SK-N-SH (cell line): ENCODE measurements at regions not wholly inside any gene's neighbourhood (a gene's known extent, or its start where the extent isn't known, plus 50 kb on each side); places are given as distances from the start of the nearest gene placed in this dataset.

Source experiments
- CTCF ChIA-PET: fragments of 300-600, 350-600 bp; formaldehyde crosslinking; extraction: SDS; loops from one replicate; lab custom pipeline; 2021; lab: Yijun Ruan, JAX
- POLR2A ChIA-PET: fragments of 350-600 bp; sonication (Branson Sonifier 250); formaldehyde crosslinking; extraction: SDS; loops from one replicate; lab custom pipeline; 2020; ENCODE audit warnings: antibody characterized with exemption, inconsistent platforms; lab: Yijun Ruan, JAX
- DNase-seq: peaks from one replicate; pipeline ENCODE4 v3.0.0; 2012
- H2AFZ ChIP-seq: fragments of 200-600 bp; sonication (generic); 2 replicates; pipeline ENCODE4 v1.8.1; 2016; ENCODE audit warnings: antibody characterized with exemption, mild to moderate bottlenecking, low read depth
- H3F3A ChIP-seq: fragments of 200-600 bp; sonication (generic); replicated peaks from 2 replicates; pipeline ENCODE3; 2016; ENCODE audit warnings: antibody characterized with exemption, mild to moderate bottlenecking; ENCODE audit not compliant: insufficient read depth
- H3K27ac ChIP-seq, 2 experiments: fragments of 200-500 bp in 1 of 2; fragments of 200-600 bp in 1 of 2; sonication (Bioruptor generic) in 1 of 2; sonication (generic), shearing (Covaris generic) in 1 of 2; 2 replicates each; pipeline versions ENCODE4 v1.5.1 to v1.6.1; 2014 to 2016; ENCODE audit warnings: low read depth in 2 of 2, inconsistent platforms in 1 of 2, low read length in 1 of 2, mild to moderate bottlenecking in 1 of 2, mixed read lengths in 1 of 2
- H3K27me3 ChIP-seq: fragments of 200-600 bp; sonication (generic), shearing (Covaris generic); 2 replicates; pipeline ENCODE4 v1.6.1; 2016; ENCODE audit warnings: mixed run types; ENCODE audit not compliant: insufficient read depth
- H3K36me3 ChIP-seq, 2 experiments: fragments of 200-500 bp in 1 of 2; fragments of 200-600 bp in 1 of 2; sonication (Bioruptor generic) in 1 of 2; sonication (generic) in 1 of 2; replicated peaks in 1 of 2; 2 replicates each; pipeline versions ENCODE3 to v1.5.1; 2014 to 2016; ENCODE audit warnings: low read length in 1 of 2, mild to moderate bottlenecking in 1 of 2; ENCODE audit not compliant: insufficient read depth in 2 of 2, control insufficient read depth in 1 of 2
- H3K4me1 ChIP-seq, 2 experiments: fragments of 200-500 bp in 1 of 2; fragments of 200-600 bp in 1 of 2; sonication (Bioruptor generic) in 1 of 2; sonication (generic), shearing (Covaris generic) in 1 of 2; 2 replicates each; pipeline versions ENCODE4 v1.5.1 to v1.6.1; 2014 to 2016; ENCODE audit warnings: low read depth in 1 of 2, low read length in 1 of 2, mixed run types in 1 of 2; ENCODE audit not compliant: insufficient read depth in 2 of 2, control insufficient read depth in 1 of 2
- H3K4me2 ChIP-seq: fragments of 200-600 bp; sonication (generic), shearing (Covaris generic); 2 replicates; pipeline ENCODE4 v1.6.1; 2017; ENCODE audit warnings: mixed run types
- H3K4me3 ChIP-seq, 2 experiments: fragments of 200-500 bp in 1 of 2; fragments of 200-600 bp in 1 of 2; sonication (Bioruptor generic) in 1 of 2; sonication (generic), shearing (Covaris generic) in 1 of 2; 2 replicates each; pipeline versions ENCODE4 v1.5.1 to v1.8.1; 2014 to 2016; ENCODE audit warnings: low read depth in 2 of 2, inconsistent platforms in 1 of 2, low read length in 1 of 2, mild to moderate bottlenecking in 1 of 2, mixed read lengths in 1 of 2, moderate library complexity in 1 of 2
- H3K79me2 ChIP-seq: fragments of 200-600 bp; sonication (generic); 2 replicates; pipeline ENCODE4 v1.8.1; 2017; ENCODE audit warnings: mild to moderate bottlenecking; ENCODE audit not compliant: insufficient read depth
- H3K9ac ChIP-seq: fragments of 200-600 bp; sonication (generic); 2 replicates; pipeline ENCODE4 v1.6.1; 2017; ENCODE audit warnings: mixed run types
- H3K9me2 ChIP-seq: fragments of 200-600 bp; sonication (generic); 2 replicates; pipeline ENCODE4 v1.6.1; 2017; ENCODE audit warnings: mixed run types
- H3K9me3 ChIP-seq: fragments of 200-600 bp; sonication (generic); 2 replicates; pipeline ENCODE4 v1.6.1; 2017; ENCODE audit warnings: mixed run types, mild to moderate bottlenecking, moderate library complexity
- H4K20me1 ChIP-seq: fragments of 200-600 bp; sonication (generic); 2 replicates; pipeline ENCODE4 v1.6.1; 2017; ENCODE audit warnings: mild to moderate bottlenecking, mixed run types; ENCODE audit not compliant: insufficient read depth
- CHD2 ChIP-seq: fragments of 150-350 bp; IDR thresholded peaks from 2 replicates; pipeline ENCODE4 v1.6.1; 2018; ENCODE audit warnings: low read length; ENCODE audit not compliant: partially characterized antibody
- CTCF ChIP-seq: fragments of 200-600 bp; sonication (generic); IDR thresholded peaks from 2 replicates; pipeline ENCODE4 v1.6.1; 2017; ENCODE audit warnings: antibody characterized with exemption, mild to moderate bottlenecking, moderate library complexity
- EZH2phosphoT487 ChIP-seq: fragments of 200-600 bp; sonication (generic); IDR thresholded peaks from 2 replicates; pipeline ENCODE4 v1.6.1; 2017; ENCODE audit warnings: low read depth, mixed run types, mild to moderate bottlenecking, antibody characterized with exemption, moderate library complexity, borderline replicate concordance
- FOSL2 ChIP-seq: IDR thresholded peaks from 2 replicates; pipeline ENCODE4 v1.4.0; 2012; ENCODE audit warnings: low read depth, mild to moderate bottlenecking, moderate library complexity, borderline replicate concordance
- FOXJ3 ChIP-seq: sonication (generic); formaldehyde crosslinking; IDR thresholded peaks from 2 replicates; pipeline ENCODE4 v1.5.1; 2020; ENCODE audit warnings: mild to moderate bottlenecking, missing genetic modification reagents
- FOXM1 ChIP-seq: IDR thresholded peaks from 2 replicates; pipeline ENCODE4 v1.4.0; 2012; ENCODE audit warnings: low read depth, mild to moderate bottlenecking
- GABPA ChIP-seq: IDR thresholded peaks from 2 replicates; pipeline ENCODE4 v1.4.0; 2012; ENCODE audit warnings: low read depth, mild to moderate bottlenecking
- JUND ChIP-seq: IDR thresholded peaks from 2 replicates; pipeline ENCODE4 v1.4.0; 2012
- MXI1 ChIP-seq: IDR thresholded peaks from 2 replicates; pipeline ENCODE4 v1.6.1; 2012; ENCODE audit warnings: mild to moderate bottlenecking, low read depth, low read length, improper control_type of control experiment
- NFIC ChIP-seq: IDR thresholded peaks from 2 replicates; pipeline ENCODE4 v1.4.0; 2012; ENCODE audit warnings: borderline replicate concordance
- NRF1 ChIP-seq: IDR thresholded peaks from 2 replicates; pipeline ENCODE4 v1.6.1; 2012; ENCODE audit warnings: low read depth, mild to moderate bottlenecking, low read length
- POLR2AphosphoS5 ChIP-seq: IDR thresholded peaks from 2 replicates; pipeline ENCODE4 v1.6.1; 2012; ENCODE audit warnings: low read depth, low read length
- RAD21 ChIP-seq: IDR thresholded peaks from 2 replicates; pipeline ENCODE4 v1.6.1; 2012; ENCODE audit warnings: mild to moderate bottlenecking, low read length
- TAF1 ChIP-seq: IDR thresholded peaks from 2 replicates; pipeline ENCODE4 v1.6.1; 2012; ENCODE audit warnings: low read depth, mild to moderate bottlenecking, low read length, moderate library complexity, borderline replicate concordance
- TEAD4 ChIP-seq: IDR thresholded peaks from 2 replicates; pipeline ENCODE4 v1.4.0; 2012; ENCODE audit warnings: mild to moderate bottlenecking, borderline replicate concordance; ENCODE audit not compliant: insufficient read depth
- USF1 ChIP-seq: IDR thresholded peaks from 2 replicates; pipeline ENCODE4 v1.4.0; 2012; ENCODE audit warnings: low read depth, borderline replicate concordance
- YY1 ChIP-seq: IDR thresholded peaks from 2 replicates; pipeline ENCODE4 v1.4.0; 2012; ENCODE audit warnings: low read depth, mild to moderate bottlenecking
- WGBS: methylation state at CpG from one replicate; pipeline ENCODE4 v1.1.6; 2017; ENCODE audit warnings: low lambda C conversion rate; 5-methylcytosine and 5-hydroxymethylcytosine counted together
- TF ChIP-seq, protein P1 (sequence below): IDR thresholded peaks from 2 replicates; pipeline ENCODE4 v1.4.0; 2012; ENCODE audit warnings: low read depth
- TF ChIP-seq, protein P2 (sequence below): IDR thresholded peaks from 2 replicates; pipeline ENCODE4; 2012
- TF ChIP-seq, protein P3 (sequence below): fragments of 150-350 bp; IDR thresholded peaks from 2 replicates; pipeline ENCODE4 v1.6.1; 2017; ENCODE audit warnings: antibody characterized with exemption, low read length, low read depth, borderline replicate concordance
- TF ChIP-seq, protein P4 (sequence below): IDR thresholded peaks from 2 replicates; pipeline ENCODE4 v1.4.0; 2012; ENCODE audit warnings: low read depth, borderline replicate concordance

DNA sequence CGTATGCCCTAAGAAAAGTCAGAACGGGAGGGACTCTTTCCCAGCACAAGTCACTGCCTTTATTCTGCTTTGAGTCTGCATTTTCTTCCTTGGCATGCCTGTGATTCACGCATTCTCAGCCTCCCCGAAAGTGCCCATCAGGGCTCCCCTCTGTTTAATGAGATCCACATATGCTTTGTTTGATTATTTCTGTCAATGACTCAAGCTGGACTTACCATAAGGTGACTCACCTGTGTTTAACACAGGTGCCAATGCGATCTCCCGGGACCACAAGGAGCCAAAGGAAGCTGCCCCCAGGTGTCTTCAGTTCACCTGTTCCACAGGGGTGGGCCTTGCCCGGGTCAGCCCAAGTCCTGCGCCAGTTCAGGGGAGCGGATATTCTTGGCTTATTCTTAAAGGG lies 386.0 kb upstream of the SHH start (continued):
- TF ChIP-seq, protein P1, sequence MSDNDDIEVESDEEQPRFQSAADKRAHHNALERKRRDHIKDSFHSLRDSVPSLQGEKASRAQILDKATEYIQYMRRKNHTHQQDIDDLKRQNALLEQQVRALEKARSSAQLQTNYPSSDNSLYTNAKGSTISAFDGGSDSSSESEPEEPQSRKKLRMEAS, result no peak
- no peak for TF ChIP-seq JUND
- TF ChIP-seq GABPA, result no peak

- CTCF ChIA-PET, result interaction anchor here (1.2 kb wide), 1 partner anchor 184 kb away, joined by 3 read pairs; no protein-coding TSS in a partner anchor
Measured at GRCh38 chr7:156196649-156197048, 384.4 kb upstream of the SHH start.

More at GRCh38 chr7:156196649-156197048, 384.4 kb upstream of the SHH start:
- Histone ChIP-seq H3K9me2 (no peaks in the 10 kb centered on the region), H2AFZ (no peak overlapping the region), H3K9me3 (no peaks in the 10 kb centered on the region), H3K4me1 (no peaks in the 10 kb centered on the region), H3K36me3 (no peaks in the 10 kb centered on the region), H3K27ac (no peak overlapping the region), H3K9ac (no peak overlapping the region), H3K79me2 (no peaks in the 10 kb centered on the region), H3K27me3 (peaks cover 91% of the 10 kb centered on the region), H3K4me2 (no peak overlapping the region), H4K20me1 (no peaks in the 10 kb centered on the region), H3F3A (no peaks in the 10 kb centered on the region), H3K4me3 (no peak overlapping the region)
- DNase-seq, result no peak
- POLR2A ChIA-PET, result no interaction called here
- no peak for TF ChIP-seq EZH2phosphoT487
- TF ChIP-seq TEAD4, result no peak
- no peak for TF ChIP-seq CTCF
- TF ChIP-seq NRF1, result no peak
- TF ChIP-seq TAF1, result no peak
- TF ChIP-seq JUND, result no peak
- TF ChIP-seq POLR2AphosphoS5, result no peak
- TF ChIP-seq YY1, result no peak
- no peak for TF ChIP-seq FOXJ3
- TF ChIP-seq FOXM1, result no peak
- no peak for TF ChIP-seq USF1
- TF ChIP-seq, protein P2, sequence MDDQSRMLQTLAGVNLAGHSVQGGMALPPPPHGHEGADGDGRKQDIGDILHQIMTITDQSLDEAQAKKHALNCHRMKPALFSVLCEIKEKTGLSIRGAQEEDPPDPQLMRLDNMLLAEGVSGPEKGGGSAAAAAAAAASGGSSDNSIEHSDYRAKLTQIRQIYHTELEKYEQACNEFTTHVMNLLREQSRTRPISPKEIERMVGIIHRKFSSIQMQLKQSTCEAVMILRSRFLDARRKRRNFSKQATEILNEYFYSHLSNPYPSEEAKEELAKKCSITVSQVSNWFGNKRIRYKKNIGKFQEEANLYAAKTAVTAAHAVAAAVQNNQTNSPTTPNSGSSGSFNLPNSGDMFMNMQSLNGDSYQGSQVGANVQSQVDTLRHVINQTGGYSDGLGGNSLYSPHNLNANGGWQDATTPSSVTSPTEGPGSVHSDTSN, result no peak
- no peak for TF ChIP-seq NFIC
- no peak for TF ChIP-seq RAD21
- TF ChIP-seq, protein P3, sequence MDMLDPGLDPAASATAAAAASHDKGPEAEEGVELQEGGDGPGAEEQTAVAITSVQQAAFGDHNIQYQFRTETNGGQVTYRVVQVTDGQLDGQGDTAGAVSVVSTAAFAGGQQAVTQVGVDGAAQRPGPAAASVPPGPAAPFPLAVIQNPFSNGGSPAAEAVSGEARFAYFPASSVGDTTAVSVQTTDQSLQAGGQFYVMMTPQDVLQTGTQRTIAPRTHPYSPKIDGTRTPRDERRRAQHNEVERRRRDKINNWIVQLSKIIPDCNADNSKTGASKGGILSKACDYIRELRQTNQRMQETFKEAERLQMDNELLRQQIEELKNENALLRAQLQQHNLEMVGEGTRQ, result no peak
- no peak for TF ChIP-seq GABPA
- TF ChIP-seq FOSL2, result no peak
- TF ChIP-seq MXI1, result no peak
- no peak for TF ChIP-seq CHD2
- TF ChIP-seq, protein P4, sequence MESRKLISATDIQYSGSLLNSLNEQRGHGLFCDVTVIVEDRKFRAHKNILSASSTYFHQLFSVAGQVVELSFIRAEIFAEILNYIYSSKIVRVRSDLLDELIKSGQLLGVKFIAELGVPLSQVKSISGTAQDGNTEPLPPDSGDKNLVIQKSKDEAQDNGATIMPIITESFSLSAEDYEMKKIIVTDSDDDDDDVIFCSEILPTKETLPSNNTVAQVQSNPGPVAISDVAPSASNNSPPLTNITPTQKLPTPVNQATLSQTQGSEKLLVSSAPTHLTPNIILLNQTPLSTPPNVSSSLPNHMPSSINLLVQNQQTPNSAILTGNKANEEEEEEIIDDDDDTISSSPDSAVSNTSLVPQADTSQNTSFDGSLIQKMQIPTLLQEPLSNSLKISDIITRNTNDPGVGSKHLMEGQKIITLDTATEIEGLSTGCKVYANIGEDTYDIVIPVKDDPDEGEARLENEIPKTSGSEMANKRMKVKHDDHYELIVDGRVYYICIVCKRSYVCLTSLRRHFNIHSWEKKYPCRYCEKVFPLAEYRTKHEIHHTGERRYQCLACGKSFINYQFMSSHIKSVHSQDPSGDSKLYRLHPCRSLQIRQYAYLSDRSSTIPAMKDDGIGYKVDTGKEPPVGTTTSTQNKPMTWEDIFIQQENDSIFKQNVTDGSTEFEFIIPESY, result no peak
- 12% methylated on average over 10 of the region's 13 CpGs for WGBS
